Transverse colon (tissue), 4 donors: ENCODE measurements at regions not wholly inside any gene's neighbourhood (a gene's known extent, or its start where the extent isn't known, plus 50 kb on each side); places are given as distances from the start of the nearest gene placed in this dataset.

Experiments
- CTCF ChIP-seq, 5 experiments: fragments of 200-600 bp in 3 of 5; fragments of 450-650 bp in 2 of 5; sonication (generic) in 3 of 5; IDR thresholded peaks; 1 replicate in 2 of 5; 2 replicates in 3 of 5; pipeline ENCODE4 v1.5.1; 2016 to 2017; ENCODE audit warnings: antibody characterized with exemption in 5 of 5, inconsistent platforms in 3 of 5, mild to moderate bottlenecking in 2 of 5, moderate library complexity in 1 of 5
- EP300 ChIP-seq: sonication (generic); formaldehyde crosslinking; IDR thresholded peaks from one replicate; pipeline ENCODE4 v1.6.1; 2017; ENCODE audit warnings: antibody characterized with exemption, low read depth
- POLR2A ChIP-seq: fragments of 450-650 bp; IDR thresholded peaks from one replicate; pipeline ENCODE4 v1.6.1; 2016; ENCODE audit warnings: antibody characterized with exemption, mild to moderate bottlenecking, moderate library complexity
- POLR2AphosphoS5 ChIP-seq, 3 donors: sonication (generic); formaldehyde crosslinking; IDR thresholded peaks; one replicate each; pipeline ENCODE4 v1.6.1; 2016; ENCODE audit warnings: antibody characterized with exemption in 3 of 3

DNA sequence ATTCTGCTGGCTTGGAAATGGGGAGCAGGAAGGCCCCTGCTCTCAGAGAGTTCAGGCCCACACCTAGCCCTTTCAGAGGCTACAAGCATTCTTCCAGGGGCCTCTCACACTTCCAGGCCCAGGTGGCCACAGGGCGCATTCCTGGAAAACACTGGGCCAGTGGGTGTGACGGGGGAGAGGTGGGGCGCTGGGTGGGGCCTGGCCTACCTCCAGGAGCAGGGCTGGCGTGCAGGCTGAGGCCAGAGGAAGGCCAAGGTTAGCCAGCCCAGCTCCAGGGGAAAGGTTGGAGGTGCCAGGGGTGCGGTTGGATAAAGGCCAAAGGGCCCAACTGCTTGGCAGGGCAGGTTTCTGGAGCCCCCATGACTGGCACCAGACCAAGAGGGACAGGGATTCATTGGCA lies 198.2 kb downstream of the MAF start:
- peak in 2 of 3 donors; percentile 29 to 32 for TF ChIP-seq POLR2AphosphoS5 (IDR thresholded peaks at IDR 0.05)
- no peak for TF ChIP-seq POLR2A
- no peak for TF ChIP-seq EP300
- TF ChIP-seq CTCF (IDR thresholded peaks at IDR 0.05) = no peak
